IMR-90 (cell line): ENCODE measurements at regions not wholly inside any gene's neighbourhood (a gene's known extent, or its start where the extent isn't known, plus 50 kb on each side); places are given as distances from the start of the nearest gene placed in this dataset.

Experiments used
- CEBPB ChIP-seq: IDR thresholded peaks from 2 replicates; pipeline ENCODE4 v1.6.1; 2012; ENCODE audit warnings: low read depth, low read length, improper control_type of control experiment
- CTCF ChIP-seq: conservative IDR thresholded peaks from 2 replicates; pipeline ENCODE4 v1.5.1; 2012; ENCODE audit warnings: mild to moderate bottlenecking, low read depth, low read length, improper control_type of control experiment
- ELK1 ChIP-seq: fragments of 150-350 bp; IDR thresholded peaks from 2 replicates; pipeline ENCODE4 v1.6.1; 2016; ENCODE audit warnings: low read depth, mild to moderate bottlenecking, low read length, moderate library complexity, borderline replicate concordance
- POLR2A ChIP-seq: IDR thresholded peaks from 2 replicates; pipeline ENCODE4 v1.6.1; 2012; ENCODE audit warnings: mild to moderate bottlenecking, low read depth, low read length
- RAD21 ChIP-seq: IDR thresholded peaks from 2 replicates; pipeline ENCODE4 v1.6.1; 2012; ENCODE audit warnings: low read length, improper control_type of control experiment
- TF ChIP-seq, protein P1 (sequence below): fragments of 150-350 bp; IDR thresholded peaks from 2 replicates; pipeline ENCODE4 v1.6.1; 2017; ENCODE audit warnings: mild to moderate bottlenecking, antibody characterized with exemption, low read length, low read depth

- no peak for TF ChIP-seq POLR2A
- TF ChIP-seq CTCF, result no peak; the same call in 1 of the 2 replicates
- TF ChIP-seq RAD21, result peak; percentile 19; the same call in 1 of the 2 replicates
- no peak for TF ChIP-seq CEBPB
- no peak for TF ChIP-seq ELK1
- TF ChIP-seq, protein P1, sequence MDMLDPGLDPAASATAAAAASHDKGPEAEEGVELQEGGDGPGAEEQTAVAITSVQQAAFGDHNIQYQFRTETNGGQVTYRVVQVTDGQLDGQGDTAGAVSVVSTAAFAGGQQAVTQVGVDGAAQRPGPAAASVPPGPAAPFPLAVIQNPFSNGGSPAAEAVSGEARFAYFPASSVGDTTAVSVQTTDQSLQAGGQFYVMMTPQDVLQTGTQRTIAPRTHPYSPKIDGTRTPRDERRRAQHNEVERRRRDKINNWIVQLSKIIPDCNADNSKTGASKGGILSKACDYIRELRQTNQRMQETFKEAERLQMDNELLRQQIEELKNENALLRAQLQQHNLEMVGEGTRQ, result no peak
These were observed 687.3 kb upstream of the ST8SIA4 start for GRCh38 chr5:101590384-101590783.
